IMR-90 (cell line): ENCODE measurements at regions not wholly inside any gene's neighbourhood (a gene's known extent, or its start where the extent isn't known, plus 50 kb on each side); places are given as distances from the start of the nearest gene placed in this dataset.

Source experiments
- ATAC-seq: fragments of 200-7000 bp; cut with Tn5 transposase; 2 replicates; pipeline ENCODE4 v1.9.1; 2020; ENCODE audit warnings: low read depth, mild to moderate bottlenecking, moderate library complexity
- BruUV-seq: library from RNA; stranded (reverse); fragments of 400-500 nt; replicated peaks from 2 replicates; lab custom pipeline; 2021; lab: Mats Ljungman, UMichigan
- CTCF ChIA-PET: fragments of 300-600 bp; formaldehyde crosslinking; extraction: SDS; loops from one replicate; lab custom pipeline; 2021; ENCODE audit warnings: antibody characterized with exemption; lab: Yijun Ruan, JAX
- POLR2A ChIA-PET: fragments of 300-600 bp; sonication (Branson Sonifier 250); formaldehyde crosslinking; loops from one replicate; lab custom pipeline; 2022; ENCODE audit warnings: antibody characterized with exemption; ENCODE audit not compliant: unreplicated experiment; lab: Charles Lee
- DNase-seq: peaks from one replicate; pipeline ENCODE4 v3.0.0; 2013
- H2AFZ ChIP-seq: replicated peaks from 2 replicates; pipeline ENCODE3; 2013; ENCODE audit warnings: low read length, mild to moderate bottlenecking; ENCODE audit not compliant: poor library complexity
- H2AK5ac ChIP-seq: 2 replicates; pipeline ENCODE4 v1.6.1; 2013; ENCODE audit warnings: low read depth, low read length, inconsistent platforms
- H2AK9ac ChIP-seq: replicated peaks from 2 replicates; pipeline ENCODE3; 2013; ENCODE audit warnings: mild to moderate bottlenecking, low read depth, low read length, moderate library complexity; ENCODE audit not compliant: poor library complexity
- H2BK120ac ChIP-seq: 2 replicates; pipeline ENCODE4 v1.6.1; 2013; ENCODE audit warnings: low read depth, low read length, inconsistent platforms
- H2BK15ac ChIP-seq: 3 replicates; pipeline ENCODE4 v1.6.1; 2013; ENCODE audit warnings: low read depth, low read length, inconsistent platforms
- H2BK20ac ChIP-seq: 2 replicates; pipeline ENCODE4 v1.6.1; 2013; ENCODE audit warnings: low read depth, mild to moderate bottlenecking, inconsistent platforms, low read length, moderate library complexity
- H2BK5ac ChIP-seq: 2 replicates; pipeline ENCODE4 v1.6.1; 2013; ENCODE audit warnings: mild to moderate bottlenecking, low read depth, low read length, inconsistent platforms; ENCODE audit not compliant: poor library complexity, severe bottlenecking
- H3K14ac ChIP-seq: replicated peaks from 2 replicates; pipeline ENCODE4 v1.6.1; 2013; ENCODE audit warnings: low read depth, low read length, inconsistent platforms
- H3K18ac ChIP-seq: 2 replicates; pipeline ENCODE4 v1.6.1; 2013; ENCODE audit warnings: low read depth, low read length, control low read depth
- H3K23ac ChIP-seq: 2 replicates; pipeline ENCODE4 v1.6.1; 2013; ENCODE audit warnings: low read depth, low read length, inconsistent platforms
- H3K27ac ChIP-seq: 2 replicates; pipeline ENCODE4 v1.5.1; 2013; ENCODE audit warnings: mild to moderate bottlenecking, control low read depth, low read length; ENCODE audit not compliant: insufficient read depth
- H3K27me3 ChIP-seq: 2 replicates; pipeline ENCODE4 v1.6.1; 2013; ENCODE audit warnings: low read length; ENCODE audit not compliant: control insufficient read depth, insufficient read depth
- H3K36me3 ChIP-seq: 2 replicates; pipeline ENCODE4 v1.6.1; 2013; ENCODE audit warnings: low read length, mixed read lengths; ENCODE audit not compliant: control insufficient read depth, insufficient read depth
- H3K4ac ChIP-seq: 2 replicates; pipeline ENCODE4 v1.6.1; 2013; ENCODE audit warnings: low read depth, low read length, inconsistent platforms
- H3K4me1 ChIP-seq: 2 replicates; pipeline ENCODE4 v1.6.1; 2013; ENCODE audit warnings: low read length, mixed read lengths; ENCODE audit not compliant: control insufficient read depth, insufficient read depth
- H3K4me2 ChIP-seq: 2 replicates; pipeline ENCODE4 v1.6.1; 2013; ENCODE audit warnings: low read depth, mild to moderate bottlenecking, control low read depth, low read length, moderate library complexity
- H3K4me3 ChIP-seq: 2 replicates; pipeline ENCODE4 v1.5.1; 2013; ENCODE audit warnings: low read depth, mild to moderate bottlenecking, control low read depth, low read length, moderate library complexity; ENCODE audit not compliant: insufficient read depth
- H3K56ac ChIP-seq: 2 replicates; pipeline ENCODE4 v1.6.1; 2013; ENCODE audit warnings: low read length, inconsistent platforms; ENCODE audit not compliant: insufficient read depth; ENCODE audit errors: extremely low read depth
- H3K79me1 ChIP-seq, 2 experiments: 2 replicates each; pipeline ENCODE4 v1.6.1; 2013; ENCODE audit warnings: low read length in 2 of 2, inconsistent platforms in 1 of 2, low read depth in 1 of 2
- H3K9ac ChIP-seq: 2 replicates; pipeline ENCODE4 v1.6.1; 2013; ENCODE audit warnings: low read depth, low read length, control low read depth
- H3K9me1 ChIP-seq: 2 replicates; pipeline ENCODE4 v1.6.1; 2013; ENCODE audit warnings: low read length, inconsistent platforms; ENCODE audit not compliant: insufficient read depth
- H3K9me3 ChIP-seq: 2 replicates; pipeline ENCODE4 v1.6.1; 2013; ENCODE audit warnings: low read length; ENCODE audit not compliant: control insufficient read depth, insufficient read depth
- H4K20me1 ChIP-seq: 2 replicates; pipeline ENCODE4 v1.6.1; 2013; ENCODE audit warnings: low read length, inconsistent platforms; ENCODE audit not compliant: insufficient read depth
- H4K5ac ChIP-seq: 2 replicates; pipeline ENCODE4 v1.6.1; 2013; ENCODE audit warnings: mild to moderate bottlenecking, low read depth, low read length, control low read depth
- H4K8ac ChIP-seq, 2 experiments: 2 replicates each; pipeline ENCODE4 v1.6.1; 2013; ENCODE audit warnings: low read depth in 2 of 2, low read length in 2 of 2, control low read depth in 1 of 2, inconsistent platforms in 1 of 2
- H4K91ac ChIP-seq: 2 replicates; pipeline ENCODE4 v1.6.1; 2013; ENCODE audit warnings: low read depth, low read length, inconsistent platforms; ENCODE audit not compliant: insufficient read depth
- CHD1 ChIP-seq: IDR thresholded peaks from 2 replicates; pipeline ENCODE4 v1.6.1; 2012; ENCODE audit warnings: low read depth, low read length, improper control_type of control experiment
- CTCF ChIP-seq: conservative IDR thresholded peaks from 2 replicates; pipeline ENCODE4 v1.5.1; 2012; ENCODE audit warnings: mild to moderate bottlenecking, low read depth, low read length, improper control_type of control experiment
- ELK1 ChIP-seq: fragments of 150-350 bp; IDR thresholded peaks from 2 replicates; pipeline ENCODE4 v1.6.1; 2016; ENCODE audit warnings: low read depth, mild to moderate bottlenecking, low read length, moderate library complexity, borderline replicate concordance
- FOS ChIP-seq: fragments of 150-350 bp; IDR thresholded peaks from 2 replicates; pipeline ENCODE4 v1.6.1; 2016; ENCODE audit warnings: low read depth, low read length
- MAFK ChIP-seq: IDR thresholded peaks from 2 replicates; pipeline ENCODE4 v1.6.1; 2012; ENCODE audit warnings: low read depth, low read length, improper control_type of control experiment
- MAZ ChIP-seq: IDR thresholded peaks from 2 replicates; pipeline ENCODE4 v1.6.1; 2012; ENCODE audit warnings: low read depth, mild to moderate bottlenecking, low read length, improper control_type of control experiment, moderate library complexity, borderline replicate concordance
- MXI1 ChIP-seq: IDR thresholded peaks from 2 replicates; pipeline ENCODE4 v1.6.1; 2012; ENCODE audit warnings: low read depth, mild to moderate bottlenecking, low read length, moderate library complexity, borderline replicate concordance
- NFE2L2 ChIP-seq: fragments of 150-350 bp; IDR thresholded peaks from 2 replicates; pipeline ENCODE4 v1.6.1; 2016; ENCODE audit warnings: low read depth, mild to moderate bottlenecking, low read length
- POLR2A ChIP-seq: IDR thresholded peaks from 2 replicates; pipeline ENCODE4 v1.6.1; 2012; ENCODE audit warnings: mild to moderate bottlenecking, low read depth, low read length
- RCOR1 ChIP-seq: IDR thresholded peaks from 2 replicates; pipeline ENCODE4 v1.6.1; 2012; ENCODE audit warnings: mild to moderate bottlenecking, low read length, improper control_type of control experiment; ENCODE audit not compliant: insufficient replicate concordance
- RFX5 ChIP-seq: IDR thresholded peaks from 2 replicates; pipeline ENCODE4 v1.8.0; 2012; ENCODE audit warnings: low read depth, mild to moderate bottlenecking, low read length, moderate library complexity
- SMC3 ChIP-seq: fragments of 150-350 bp; IDR thresholded peaks from 2 replicates; pipeline ENCODE4 v1.6.1; 2016; ENCODE audit warnings: low read depth, mild to moderate bottlenecking, antibody characterized with exemption, low read length, moderate library complexity
- WGBS, 2 experiments: methylation state at CpG; one replicate each; pipeline versions ENCODE4 v1.1.5 to v1.1.7; 2013; ENCODE audit warnings: missing lambda C conversion rate in 2 of 2; ENCODE audit not compliant: insufficient read length in 1 of 2; ENCODE audit errors: extremely low coverage in 2 of 2; 5-methylcytosine and 5-hydroxymethylcytosine counted together
- dilution Hi-C: fragments of 300-500 bp; cut with HindIII; formaldehyde crosslinking; loops from one replicate; pipeline ENCODE4 v1.14.3; 2018; ENCODE audit warnings: low sequenced_read_pairs; ENCODE audit not compliant: unreplicated experiment
- in situ Hi-C: fragments of 300-500 bp; cut with MboI; formaldehyde crosslinking; loops from 3 replicates; pipeline ENCODE4 v1.14.3; 2019; ENCODE audit warnings: low sequenced_read_pairs, inconsistent platforms, mixed read lengths
- intact Hi-C: fragments of 100-400 bp; cut with micrococcal nuclease; formaldehyde crosslinking; loops from 2 replicates; pipeline ENCODE4 v1.10.0; 2022
- TF ChIP-seq, protein P1 (sequence below): fragments of 150-350 bp; IDR thresholded peaks from 2 replicates; pipeline ENCODE4 v1.6.1; 2017; ENCODE audit warnings: mild to moderate bottlenecking, antibody characterized with exemption, low read length, low read depth

DNA sequence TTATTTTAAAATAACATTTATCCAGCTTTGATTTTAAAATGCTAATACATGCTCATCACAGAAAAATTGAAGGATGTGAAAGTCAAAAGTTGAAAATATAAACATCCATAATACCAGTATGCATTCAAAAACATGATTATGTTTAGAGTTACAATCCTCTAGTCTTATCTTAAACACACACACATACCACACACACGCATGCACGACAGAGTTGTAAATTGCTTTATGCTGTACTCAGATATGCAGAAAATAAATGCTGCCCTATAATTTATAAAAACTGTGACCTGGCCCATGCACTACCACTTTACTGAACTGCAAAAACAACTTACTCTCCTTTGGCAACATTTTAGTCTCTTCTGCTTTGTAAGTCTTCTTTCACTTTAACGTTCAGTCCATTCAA is 793.0 kb upstream of the FANCL start:
- Histone ChIP-seq H2BK5ac (no peak overlapping the region), H4K8ac (no peak overlapping the region), H3K27ac (no peak overlapping the region), H2BK20ac (no peak overlapping the region), H3K79me1 (no peaks in the 10 kb centered on the region), H3K14ac (no peak overlapping the region), H4K20me1 (no peaks in the 10 kb centered on the region), H3K4me1 (no peaks in the 10 kb centered on the region), H3K4me2 (no peak overlapping the region), H3K4ac (no peak overlapping the region), H3K56ac (no peak overlapping the region), H3K9me1 (no peaks in the 10 kb centered on the region), H3K18ac (no peak overlapping the region), H3K36me3 (no peaks in the 10 kb centered on the region), H4K91ac (no peak overlapping the region), H3K4me3 (no peak overlapping the region), H2BK120ac (no peak overlapping the region), H3K9ac (no peak overlapping the region), H3K9me3 (no peaks in the 10 kb centered on the region), H3K27me3 (no peaks in the 10 kb centered on the region), H4K5ac (no peak overlapping the region), H2AFZ (no peak overlapping the region), H2BK15ac (no peak overlapping the region), H2AK9ac (no peak overlapping the region), H3K23ac (no peak overlapping the region), H2AK5ac (no peak overlapping the region)
- POLR2A ChIA-PET, result no interaction called here
- intact Hi-C loops, result no loop called here
- dilution Hi-C loops, result no loop called here
- no peak for ATAC-seq
- DNase-seq, result no peak
- CTCF ChIA-PET, result no interaction called here
- in situ Hi-C loops, result no loop called here
- WGBS, 2 experiments, result 17% methylated on average over 2 of the region's 3 CpGs; no CpG with 5 or more reads in 1 of the 2 experiments
- TF ChIP-seq NFE2L2 (no peak), RCOR1 (no peak), CTCF (no peak), CHD1 (no peak), MXI1 (no peak), FOS (no peak), RFX5 (no peak), MAFK (no peak), SMC3 (no peak), MAZ (no peak), POLR2A (no peak), ELK1 (no peak)
- TF ChIP-seq, protein P1, sequence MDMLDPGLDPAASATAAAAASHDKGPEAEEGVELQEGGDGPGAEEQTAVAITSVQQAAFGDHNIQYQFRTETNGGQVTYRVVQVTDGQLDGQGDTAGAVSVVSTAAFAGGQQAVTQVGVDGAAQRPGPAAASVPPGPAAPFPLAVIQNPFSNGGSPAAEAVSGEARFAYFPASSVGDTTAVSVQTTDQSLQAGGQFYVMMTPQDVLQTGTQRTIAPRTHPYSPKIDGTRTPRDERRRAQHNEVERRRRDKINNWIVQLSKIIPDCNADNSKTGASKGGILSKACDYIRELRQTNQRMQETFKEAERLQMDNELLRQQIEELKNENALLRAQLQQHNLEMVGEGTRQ, result no peak
- no TSS peak for BruUV-seq
